HepG2 (cell line): ENCODE measurements at regions not wholly inside any gene's neighbourhood (a gene's known extent, or its start where the extent isn't known, plus 50 kb on each side); places are given as distances from the start of the nearest gene placed in this dataset.

Experiments used
- CHD2 ChIP-seq: IDR thresholded peaks from 2 replicates; pipeline ENCODE4 v1.6.1; 2011; ENCODE audit warnings: low read depth, low read length, improper control_type of control experiment
- DNMT1 ChIP-seq: sonication (generic); formaldehyde crosslinking; IDR thresholded peaks from 2 replicates; pipeline ENCODE4 v1.5.1; 2020; ENCODE audit warnings: mild to moderate bottlenecking, missing genetic modification reagents
- PCBP2 ChIP-seq: fragments of 200-400 bp; formaldehyde crosslinking; optimal IDR thresholded peaks from 2 replicates; pipeline ENCODE3; 2018; ENCODE audit warnings: low read length, low read depth; ENCODE audit not compliant: poor library complexity, severe bottlenecking
- POLR2A ChIP-seq, 2 experiments: IDR thresholded peaks; 2 replicates each; pipeline ENCODE4 v1.6.1; 2011; ENCODE audit warnings: low read depth in 2 of 2, low read length in 2 of 2, mild to moderate bottlenecking in 1 of 2, moderate library complexity in 1 of 2; ENCODE audit not compliant: insufficient read depth in 1 of 2
- TGIF2 ChIP-seq: IDR thresholded peaks from 2 replicates; pipeline ENCODE4 v1.6.1; 2016; ENCODE audit warnings: control low read depth, missing compliant biosample characterization
- THAP11 ChIP-seq: IDR thresholded peaks from 2 replicates; pipeline ENCODE4 v1.6.1; 2016; ENCODE audit warnings: missing biosample characterization, missing genetic modification reagents
- ZFP36 ChIP-seq: fragments of 150-350 bp; IDR thresholded peaks from 2 replicates; pipeline ENCODE4 v1.6.1; 2018; ENCODE audit warnings: borderline replicate concordance, low read length, low read depth; ENCODE audit not compliant: partially characterized antibody
- ZNF598 ChIP-seq: sonication (generic); formaldehyde crosslinking; IDR thresholded peaks from 2 replicates; pipeline ENCODE4 v1.5.1; 2020; ENCODE audit warnings: mild to moderate bottlenecking, missing genetic modification reagents, borderline replicate concordance
- ZNF672 ChIP-seq: sonication (generic); formaldehyde crosslinking; IDR thresholded peaks from 2 replicates; pipeline ENCODE4 v1.8.1; 2022; ENCODE audit warnings: missing genetic modification reagents
- TF ChIP-seq, protein P1 (sequence below), 2 experiments: IDR thresholded peaks; 2 replicates each; pipeline ENCODE4 v1.6.1; 2011 to 2012; ENCODE audit warnings: low read length in 2 of 2, borderline replicate concordance in 1 of 2, low read depth in 1 of 2, mild to moderate bottlenecking in 1 of 2, moderate library complexity in 1 of 2
- TF ChIP-seq, protein P2 (sequence below): IDR thresholded peaks from 2 replicates; pipeline ENCODE4 v1.6.1; 2012; ENCODE audit warnings: inconsistent platforms
- TF ChIP-seq, protein P3 (sequence below): sonication (generic); formaldehyde crosslinking; IDR thresholded peaks from 2 replicates; pipeline ENCODE4 v1.4.0; 2020; ENCODE audit warnings: missing genetic modification reagents
- TF ChIP-seq, protein P4 (sequence below): sonication (generic); formaldehyde crosslinking; IDR thresholded peaks from 2 replicates; pipeline ENCODE4 v1.5.0; 2020; ENCODE audit warnings: mild to moderate bottlenecking, missing genetic modification reagents, moderate library complexity
- TF ChIP-seq, protein P5 (sequence below): sonication (generic); formaldehyde crosslinking; conservative IDR thresholded peaks from 2 replicates; pipeline ENCODE4 v1.4.0; 2020; ENCODE audit warnings: missing genetic modification reagents

DNA sequence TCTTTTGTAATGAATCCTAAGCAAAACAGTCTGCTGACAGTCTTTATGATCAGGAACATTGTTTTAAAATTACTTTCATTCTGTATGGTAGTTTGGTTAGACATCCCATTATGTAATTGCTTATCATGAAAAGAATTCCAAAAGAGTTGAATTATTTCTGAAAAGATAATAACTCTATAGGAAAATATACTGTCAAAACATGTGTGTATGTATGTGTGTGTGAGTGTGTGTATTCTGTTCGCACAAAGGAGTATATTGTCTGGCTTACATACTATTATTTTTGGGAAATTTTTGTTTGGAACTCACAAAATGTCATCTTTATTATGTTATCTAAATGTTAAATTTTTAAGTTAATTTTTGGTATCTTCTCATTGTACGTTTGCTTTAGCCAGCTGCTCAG, 1075.9 kb downstream of the ZPLD1 start:
- TF ChIP-seq, protein P1, sequence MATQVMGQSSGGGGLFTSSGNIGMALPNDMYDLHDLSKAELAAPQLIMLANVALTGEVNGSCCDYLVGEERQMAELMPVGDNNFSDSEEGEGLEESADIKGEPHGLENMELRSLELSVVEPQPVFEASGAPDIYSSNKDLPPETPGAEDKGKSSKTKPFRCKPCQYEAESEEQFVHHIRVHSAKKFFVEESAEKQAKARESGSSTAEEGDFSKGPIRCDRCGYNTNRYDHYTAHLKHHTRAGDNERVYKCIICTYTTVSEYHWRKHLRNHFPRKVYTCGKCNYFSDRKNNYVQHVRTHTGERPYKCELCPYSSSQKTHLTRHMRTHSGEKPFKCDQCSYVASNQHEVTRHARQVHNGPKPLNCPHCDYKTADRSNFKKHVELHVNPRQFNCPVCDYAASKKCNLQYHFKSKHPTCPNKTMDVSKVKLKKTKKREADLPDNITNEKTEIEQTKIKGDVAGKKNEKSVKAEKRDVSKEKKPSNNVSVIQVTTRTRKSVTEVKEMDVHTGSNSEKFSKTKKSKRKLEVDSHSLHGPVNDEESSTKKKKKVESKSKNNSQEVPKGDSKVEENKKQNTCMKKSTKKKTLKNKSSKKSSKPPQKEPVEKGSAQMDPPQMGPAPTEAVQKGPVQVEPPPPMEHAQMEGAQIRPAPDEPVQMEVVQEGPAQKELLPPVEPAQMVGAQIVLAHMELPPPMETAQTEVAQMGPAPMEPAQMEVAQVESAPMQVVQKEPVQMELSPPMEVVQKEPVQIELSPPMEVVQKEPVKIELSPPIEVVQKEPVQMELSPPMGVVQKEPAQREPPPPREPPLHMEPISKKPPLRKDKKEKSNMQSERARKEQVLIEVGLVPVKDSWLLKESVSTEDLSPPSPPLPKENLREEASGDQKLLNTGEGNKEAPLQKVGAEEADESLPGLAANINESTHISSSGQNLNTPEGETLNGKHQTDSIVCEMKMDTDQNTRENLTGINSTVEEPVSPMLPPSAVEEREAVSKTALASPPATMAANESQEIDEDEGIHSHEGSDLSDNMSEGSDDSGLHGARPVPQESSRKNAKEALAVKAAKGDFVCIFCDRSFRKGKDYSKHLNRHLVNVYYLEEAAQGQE (IDR thresholded peaks at IDR 0.05; ENCODE audit: borderline replicate concordance in 1 of 2, low read depth in 1 of 2, low read length in 2 of 2) = no peak
- TF ChIP-seq PCBP2 = no peak
- TF ChIP-seq, protein P2, sequence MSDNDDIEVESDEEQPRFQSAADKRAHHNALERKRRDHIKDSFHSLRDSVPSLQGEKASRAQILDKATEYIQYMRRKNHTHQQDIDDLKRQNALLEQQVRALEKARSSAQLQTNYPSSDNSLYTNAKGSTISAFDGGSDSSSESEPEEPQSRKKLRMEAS = no peak
- no peak for TF ChIP-seq ZNF672
- TF ChIP-seq, protein P3, sequence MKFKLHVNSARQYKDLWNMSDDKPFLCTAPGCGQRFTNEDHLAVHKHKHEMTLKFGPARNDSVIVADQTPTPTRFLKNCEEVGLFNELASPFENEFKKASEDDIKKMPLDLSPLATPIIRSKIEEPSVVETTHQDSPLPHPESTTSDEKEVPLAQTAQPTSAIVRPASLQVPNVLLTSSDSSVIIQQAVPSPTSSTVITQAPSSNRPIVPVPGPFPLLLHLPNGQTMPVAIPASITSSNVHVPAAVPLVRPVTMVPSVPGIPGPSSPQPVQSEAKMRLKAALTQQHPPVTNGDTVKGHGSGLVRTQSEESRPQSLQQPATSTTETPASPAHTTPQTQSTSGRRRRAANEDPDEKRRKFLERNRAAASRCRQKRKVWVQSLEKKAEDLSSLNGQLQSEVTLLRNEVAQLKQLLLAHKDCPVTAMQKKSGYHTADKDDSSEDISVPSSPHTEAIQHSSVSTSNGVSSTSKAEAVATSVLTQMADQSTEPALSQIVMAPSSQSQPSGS = no peak
- no peak for TF ChIP-seq CHD2
- no peak for TF ChIP-seq ZFP36
- no peak for TF ChIP-seq POLR2A (IDR thresholded peaks at IDR 0.05; ENCODE audit: insufficient read depth in 1 of 2, low read depth in 2 of 2, low read length in 2 of 2)
- TF ChIP-seq, protein P4, sequence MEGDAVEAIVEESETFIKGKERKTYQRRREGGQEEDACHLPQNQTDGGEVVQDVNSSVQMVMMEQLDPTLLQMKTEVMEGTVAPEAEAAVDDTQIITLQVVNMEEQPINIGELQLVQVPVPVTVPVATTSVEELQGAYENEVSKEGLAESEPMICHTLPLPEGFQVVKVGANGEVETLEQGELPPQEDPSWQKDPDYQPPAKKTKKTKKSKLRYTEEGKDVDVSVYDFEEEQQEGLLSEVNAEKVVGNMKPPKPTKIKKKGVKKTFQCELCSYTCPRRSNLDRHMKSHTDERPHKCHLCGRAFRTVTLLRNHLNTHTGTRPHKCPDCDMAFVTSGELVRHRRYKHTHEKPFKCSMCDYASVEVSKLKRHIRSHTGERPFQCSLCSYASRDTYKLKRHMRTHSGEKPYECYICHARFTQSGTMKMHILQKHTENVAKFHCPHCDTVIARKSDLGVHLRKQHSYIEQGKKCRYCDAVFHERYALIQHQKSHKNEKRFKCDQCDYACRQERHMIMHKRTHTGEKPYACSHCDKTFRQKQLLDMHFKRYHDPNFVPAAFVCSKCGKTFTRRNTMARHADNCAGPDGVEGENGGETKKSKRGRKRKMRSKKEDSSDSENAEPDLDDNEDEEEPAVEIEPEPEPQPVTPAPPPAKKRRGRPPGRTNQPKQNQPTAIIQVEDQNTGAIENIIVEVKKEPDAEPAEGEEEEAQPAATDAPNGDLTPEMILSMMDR (CRISPR knock-in tag) = no peak
- TF ChIP-seq, protein P5, sequence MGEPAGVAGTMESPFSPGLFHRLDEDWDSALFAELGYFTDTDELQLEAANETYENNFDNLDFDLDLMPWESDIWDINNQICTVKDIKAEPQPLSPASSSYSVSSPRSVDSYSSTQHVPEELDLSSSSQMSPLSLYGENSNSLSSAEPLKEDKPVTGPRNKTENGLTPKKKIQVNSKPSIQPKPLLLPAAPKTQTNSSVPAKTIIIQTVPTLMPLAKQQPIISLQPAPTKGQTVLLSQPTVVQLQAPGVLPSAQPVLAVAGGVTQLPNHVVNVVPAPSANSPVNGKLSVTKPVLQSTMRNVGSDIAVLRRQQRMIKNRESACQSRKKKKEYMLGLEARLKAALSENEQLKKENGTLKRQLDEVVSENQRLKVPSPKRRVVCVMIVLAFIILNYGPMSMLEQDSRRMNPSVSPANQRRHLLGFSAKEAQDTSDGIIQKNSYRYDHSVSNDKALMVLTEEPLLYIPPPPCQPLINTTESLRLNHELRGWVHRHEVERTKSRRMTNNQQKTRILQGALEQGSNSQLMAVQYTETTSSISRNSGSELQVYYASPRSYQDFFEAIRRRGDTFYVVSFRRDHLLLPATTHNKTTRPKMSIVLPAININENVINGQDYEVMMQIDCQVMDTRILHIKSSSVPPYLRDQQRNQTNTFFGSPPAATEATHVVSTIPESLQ (CRISPR knock-in tag) = no peak
- no peak for TF ChIP-seq DNMT1
- no peak for TF ChIP-seq ZNF598
- TF ChIP-seq THAP11 (CRISPR knock-in tag) = no peak
- no peak for TF ChIP-seq TGIF2 (CRISPR knock-in tag)
